UCSD-AML1 (cell line): ENCODE measurements at regions not wholly inside any gene's neighbourhood (a gene's known extent, or its start where the extent isn't known, plus 50 kb on each side); places are given as distances from the start of the nearest gene placed in this dataset.
"Not testable (repeated sequence)": the region's sequence is repeated elsewhere in the genome, so short reads cannot be mapped to it uniquely, and the experiment has no call there.

Experiments
- DNase-seq: peaks from one replicate; lab custom pipeline; 2025; ENCODE audit not compliant: unreplicated experiment; lab: John Stamatoyannopoulos, UW

GRCh38 chr5:42950116-42950455, 90.0 kb downstream of the ANXA2R start:
- DNase-seq, result no peak

- peak; percentile 71 for DNase-seq
Measured at GRCh38 chr5:42949348-42950115, 90.6 kb downstream of the ANXA2R start.

GRCh38 chr5:42948961-42949347, 91.2 kb downstream of the ANXA2R start:
- no peak for DNase-seq

- DNase-seq, result peak; percentile 17
Measured at GRCh38 chr5:42944989-42945388, 95.1 kb downstream of the ANXA2R start.

GRCh38 chr5:42943931-42944631, 96.0 kb downstream of the ANXA2R start:
- DNase-seq, result no peak

- no peak for DNase-seq
Measured at GRCh38 chr5:42940853-42941252, 99.3 kb downstream of the ANXA2R start.

- not testable (repeated sequence) for DNase-seq
Measured at GRCh38 chr5:42932011-42932410, 108.1 kb downstream of the ANXA2R start.

- not testable (repeated sequence) for DNase-seq
Measured at GRCh38 chr5:42931451-42931850, 108.7 kb downstream of the ANXA2R start.

- no peak for DNase-seq
Measured at GRCh38 chr5:42930934-42931333, 109.2 kb downstream of the ANXA2R start.

- DNase-seq, result no peak
Measured at GRCh38 chr5:42929871-42930270, 110.2 kb downstream of the ANXA2R start.

- DNase-seq, result no peak
Measured at GRCh38 chr5:42927730-42928129, 112.4 kb downstream of the ANXA2R start.

GRCh38 chr5:42924686-42925085, 113.0 kb upstream of the SELENOP start:
- no peak for DNase-seq

- no peak for DNase-seq
Measured at GRCh38 chr5:42924226-42924625, 112.5 kb upstream of the SELENOP start.

- no peak for DNase-seq
Measured at GRCh38 chr5:42923710-42924109, 112.0 kb upstream of the SELENOP start.

GRCh38 chr5:42919600-42919999, 107.9 kb upstream of the SELENOP start:
- no peak for DNase-seq

GRCh38 chr5:42915306-42915866, 103.7 kb upstream of the SELENOP start:
- no peak for DNase-seq

GRCh38 chr5:42912184-42912798, 100.6 kb upstream of the SELENOP start:
- DNase-seq, result peak; percentile 30

- peak; percentile 63 for DNase-seq
Measured at GRCh38 chr5:42908509-42909488, 97.1 kb upstream of the SELENOP start.

GRCh38 chr5:42908086-42908485, 96.4 kb upstream of the SELENOP start:
- DNase-seq, result no peak

- no peak for DNase-seq
Measured at GRCh38 chr5:42905827-42906226, 94.1 kb upstream of the SELENOP start.

GRCh38 chr5:42900734-42901133, 89.0 kb upstream of the SELENOP start:
- DNase-seq, result no peak
